ENCODE measurements at regions not wholly inside any gene's neighbourhood (a gene's known extent, or its start where the extent isn't known, plus 50 kb on each side); places are given as distances from the start of the nearest gene placed in this dataset.

GRCh38 chr7:114789161-114789560, 132.7 kb upstream of the MDFIC start:
- TF ChIP-seq CTCF (conservative IDR thresholded peaks at IDR 0.05; ENCODE audit: low read length) (no peak), EZH2phosphoT487 (IDR thresholded peaks at IDR 0.05; ENCODE audit: borderline replicate concordance) (no peak)
- Histone ChIP-seq H3K9me2 (replicated peaks; ENCODE audit: low read depth, low read length) (no peaks in the 10 kb centered on the region), H3K79me2 (ENCODE audit: insufficient read depth, low read length) (no peaks in the 10 kb centered on the region), H3K4me3 (ENCODE audit: low read length, poor library complexity, severe bottlenecking) (no peak overlapping the region), H3K9ac (ENCODE audit: low read depth, low read length, poor library complexity, severe bottlenecking) (no peak overlapping the region), H3K4me1 (ENCODE audit: insufficient read depth, low read length, poor library complexity, severe bottlenecking) (no peaks in the 10 kb centered on the region), H2AFZ (ENCODE audit: low read length) (no peak overlapping the region), H3K27me3 (ENCODE audit: insufficient read depth, low read length, poor library complexity, severe bottlenecking) (no peaks in the 10 kb centered on the region), H3K4me2 (ENCODE audit: low read depth, low read length, poor library complexity, severe bottlenecking) (no peak overlapping the region), H4K20me1 (ENCODE audit: insufficient read depth, low read length, poor library complexity, severe bottlenecking) (no peaks in the 10 kb centered on the region), H3K9me3 (ENCODE audit: insufficient read depth, low read depth, low read length) (no peaks in the 10 kb centered on the region), H3F3A (ENCODE audit: low read depth) (no peaks in the 10 kb centered on the region), H3K36me3 (ENCODE audit: insufficient read depth, low read length) (no peaks in the 10 kb centered on the region)

GRCh38 chr7:114789871-114790311, 132.0 kb upstream of the MDFIC start:
- Histone ChIP-seq H3K36me3 (ENCODE audit: insufficient read depth, low read length) (no peaks in the 10 kb centered on the region), H3K9me3 (ENCODE audit: insufficient read depth, low read depth, low read length) (no peaks in the 10 kb centered on the region), H3K4me1 (ENCODE audit: insufficient read depth, low read length, poor library complexity, severe bottlenecking) (no peaks in the 10 kb centered on the region), H3K9me2 (replicated peaks; ENCODE audit: low read depth, low read length) (no peaks in the 10 kb centered on the region), H3K4me2 (ENCODE audit: low read depth, low read length, poor library complexity, severe bottlenecking) (no peak overlapping the region), H3K9ac (ENCODE audit: low read depth, low read length, poor library complexity, severe bottlenecking) (no peak overlapping the region), H3F3A (ENCODE audit: low read depth) (no peaks in the 10 kb centered on the region), H2AFZ (ENCODE audit: low read length) (no peak overlapping the region), H3K4me3 (ENCODE audit: low read length, poor library complexity, severe bottlenecking) (no peak overlapping the region), H4K20me1 (ENCODE audit: insufficient read depth, low read length, poor library complexity, severe bottlenecking) (no peaks in the 10 kb centered on the region), H3K79me2 (ENCODE audit: insufficient read depth, low read length) (no peaks in the 10 kb centered on the region), H3K27me3 (ENCODE audit: insufficient read depth, low read length, poor library complexity, severe bottlenecking) (no peaks in the 10 kb centered on the region)
- no peak for TF ChIP-seq EZH2phosphoT487 (IDR thresholded peaks at IDR 0.05; ENCODE audit: borderline replicate concordance)
- no peak for TF ChIP-seq CTCF (conservative IDR thresholded peaks at IDR 0.05; ENCODE audit: low read length)

- no peaks in the 10 kb centered on the region for H3K36me3 ChIP-seq (ENCODE audit: insufficient read depth, low read length)
- no peak overlapping the region for H2AFZ ChIP-seq (ENCODE audit: low read length)
- H3K4me2 ChIP-seq (ENCODE audit: low read depth, low read length, poor library complexity, severe bottlenecking): no peak overlapping the region
- H3K79me2 ChIP-seq (ENCODE audit: insufficient read depth, low read length): no peaks in the 10 kb centered on the region
- no peaks in the 10 kb centered on the region for H3K27me3 ChIP-seq (ENCODE audit: insufficient read depth, low read length, poor library complexity, severe bottlenecking)
- no peak overlapping the region for H3K9ac ChIP-seq (ENCODE audit: low read depth, low read length, poor library complexity, severe bottlenecking)
- no peaks in the 10 kb centered on the region for H3K4me1 ChIP-seq (ENCODE audit: insufficient read depth, low read length, poor library complexity, severe bottlenecking)
- no peaks in the 10 kb centered on the region for H3F3A ChIP-seq (ENCODE audit: low read depth)
- H3K9me2 ChIP-seq (replicated peaks; ENCODE audit: low read depth, low read length): no peaks in the 10 kb centered on the region
- no peak overlapping the region for H3K4me3 ChIP-seq (ENCODE audit: low read length, poor library complexity, severe bottlenecking)
- H4K20me1 ChIP-seq (ENCODE audit: insufficient read depth, low read length, poor library complexity, severe bottlenecking): no peaks in the 10 kb centered on the region
- H3K9me3 ChIP-seq (ENCODE audit: insufficient read depth, low read depth, low read length): no peaks in the 10 kb centered on the region
- TF ChIP-seq EZH2phosphoT487 (IDR thresholded peaks at IDR 0.05; ENCODE audit: borderline replicate concordance): no peak
Measured at GRCh38 chr7:114790521-114790920, 131.4 kb upstream of the MDFIC start.

- Histone ChIP-seq H3K36me3 (ENCODE audit: insufficient read depth, low read length) (no peaks in the 10 kb centered on the region), H3F3A (ENCODE audit: low read depth) (no peaks in the 10 kb centered on the region), H3K9ac (ENCODE audit: low read depth, low read length, poor library complexity, severe bottlenecking) (no peak overlapping the region), H3K9me2 (replicated peaks; ENCODE audit: low read depth, low read length) (no peaks in the 10 kb centered on the region), H3K4me2 (ENCODE audit: low read depth, low read length, poor library complexity, severe bottlenecking) (no peak overlapping the region), H3K9me3 (ENCODE audit: insufficient read depth, low read depth, low read length) (no peaks in the 10 kb centered on the region), H3K4me3 (ENCODE audit: low read length, poor library complexity, severe bottlenecking) (no peak overlapping the region), H3K27me3 (ENCODE audit: insufficient read depth, low read length, poor library complexity, severe bottlenecking) (no peaks in the 10 kb centered on the region), H3K4me1 (ENCODE audit: insufficient read depth, low read length, poor library complexity, severe bottlenecking) (no peaks in the 10 kb centered on the region), H4K20me1 (ENCODE audit: insufficient read depth, low read length, poor library complexity, severe bottlenecking) (no peaks in the 10 kb centered on the region), H2AFZ (ENCODE audit: low read length) (no peak overlapping the region), H3K79me2 (ENCODE audit: insufficient read depth, low read length) (no peaks in the 10 kb centered on the region)
- TF ChIP-seq CTCF (conservative IDR thresholded peaks at IDR 0.05; ENCODE audit: low read length) (no peak), EZH2phosphoT487 (IDR thresholded peaks at IDR 0.05; ENCODE audit: borderline replicate concordance) (no peak)
Measured at GRCh38 chr7:114791771-114792170, 130.1 kb upstream of the MDFIC start.

Data from Loucy (cell line).